Neural progenitor cell (in vitro differentiated cells): ENCODE measurements at regions not wholly inside any gene's neighbourhood (a gene's known extent, or its start where the extent isn't known, plus 50 kb on each side); places are given as distances from the start of the nearest gene placed in this dataset.

Source experiments
- DNase-seq: peaks from one replicate; pipeline ENCODE4 v3.0.0-alpha.2; 2016; ENCODE audit warnings: low spot score
- H2AFZ ChIP-seq: fragments of 200-600 bp; sonication (generic); replicated peaks from 2 replicates; pipeline ENCODE4 v1.6.1; 2016; ENCODE audit warnings: antibody characterized with exemption
- H3F3A ChIP-seq: fragments of 200-600 bp; sonication (generic); 2 replicates; pipeline ENCODE4 v1.6.1; 2016; ENCODE audit warnings: antibody characterized with exemption, low read depth
- H3K27ac ChIP-seq: fragments of 200-600 bp; sonication (generic); 2 replicates; pipeline ENCODE4 v1.5.1; 2016; ENCODE audit warnings: mild to moderate bottlenecking
- H3K27me3 ChIP-seq: fragments of 200-600 bp; sonication (generic); 2 replicates; pipeline ENCODE4 v1.6.1; 2016; ENCODE audit warnings: mild to moderate bottlenecking, moderate library complexity
- H3K36me3 ChIP-seq: fragments of 200-600 bp; sonication (generic); 2 replicates; pipeline ENCODE4 v1.5.1; 2016
- H3K4me1 ChIP-seq: fragments of 200-600 bp; sonication (generic); 2 replicates; pipeline ENCODE4 v1.6.1; 2016; ENCODE audit warnings: mixed run types
- H3K4me2 ChIP-seq: fragments of 200-600 bp; sonication (generic); 2 replicates; pipeline ENCODE4 v1.6.1; 2016
- H3K4me3 ChIP-seq: fragments of 200-600 bp; sonication (generic); 2 replicates; pipeline ENCODE4 v1.5.1; 2016
- H3K79me2 ChIP-seq: fragments of 200-600 bp; sonication (generic); 2 replicates; pipeline ENCODE4 v1.6.1; 2016; ENCODE audit warnings: low read depth
- H3K9ac ChIP-seq: fragments of 200-600 bp; sonication (generic); 2 replicates; pipeline ENCODE4 v1.6.1; 2016
- H3K9me3 ChIP-seq: fragments of 200-600 bp; sonication (generic); 2 replicates; pipeline ENCODE4 v1.5.1; 2016; ENCODE audit warnings: low read depth
- H4K20me1 ChIP-seq: fragments of 200-600 bp; sonication (generic); 2 replicates; pipeline ENCODE4 v1.6.1; 2016; ENCODE audit warnings: low read depth
- H3K27ac Mint-ChIP-seq: 3 replicates; pipeline ENCODE4 v1.8.0; 2021; ENCODE audit warnings: mixed read lengths
- H3K27me3 Mint-ChIP-seq: 2 replicates; pipeline ENCODE4 v1.8.0; 2022; ENCODE audit warnings: low read depth, mild to moderate bottlenecking, inconsistent platforms, moderate library complexity, mixed read lengths; ENCODE audit not compliant: insufficient read depth
- H3K36me3 Mint-ChIP-seq: 3 replicates; pipeline ENCODE4 v1.8.0; 2021; ENCODE audit warnings: mixed read lengths
- H3K4me1 Mint-ChIP-seq: 3 replicates; pipeline ENCODE4 v1.8.0; 2021; ENCODE audit warnings: mixed read lengths
- H3K4me3 Mint-ChIP-seq: 3 replicates; pipeline ENCODE4 v1.8.0; 2021; ENCODE audit warnings: mild to moderate bottlenecking, moderate library complexity, mixed read lengths
- H3K9me3 Mint-ChIP-seq: 3 replicates; pipeline ENCODE4 v1.8.0; 2020; ENCODE audit warnings: mixed read lengths
- EZH2 ChIP-seq: fragments of 200-600 bp; sonication (generic); IDR thresholded peaks from 2 replicates; pipeline ENCODE4 v1.6.1; 2017; ENCODE audit warnings: antibody characterized with exemption, mild to moderate bottlenecking, moderate library complexity
- EZH2phosphoT487 ChIP-seq: fragments of 200-600 bp; sonication (generic); IDR thresholded peaks from 2 replicates; pipeline ENCODE4 v1.6.1; 2017; ENCODE audit warnings: antibody characterized with exemption
- TF ChIP-seq, protein P1 (sequence below): fragments of 200-600 bp; sonication (generic); IDR thresholded peaks from 2 replicates; pipeline ENCODE4 v1.5.1; 2017; ENCODE audit warnings: antibody characterized with exemption, mild to moderate bottlenecking

DNA sequence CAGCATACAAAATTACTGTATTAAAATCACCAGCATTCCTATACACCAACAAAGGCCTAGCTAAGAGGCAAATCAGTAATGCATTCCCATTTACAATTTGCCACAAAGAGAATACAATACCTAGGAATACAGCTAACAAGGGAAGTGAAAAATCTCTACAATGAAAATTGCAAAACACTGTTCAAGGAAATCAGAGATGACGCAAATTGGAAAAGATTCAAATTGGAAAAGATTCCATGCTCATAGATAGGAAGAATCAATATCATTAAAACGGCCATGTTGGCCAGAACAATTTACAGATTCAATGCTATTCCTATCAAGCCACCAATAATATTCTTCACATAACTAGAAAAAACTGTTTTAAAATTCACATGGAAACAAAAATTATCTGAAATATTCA is 123.0 kb upstream of the ANO5 start:
- Histone ChIP-seq H3K4me3 (no peak overlapping the region), H4K20me1 (no peaks in the 10 kb centered on the region), H3K9ac (no peak overlapping the region), H3K36me3 (no peaks in the 10 kb centered on the region), H3K27ac (no peak overlapping the region), H2AFZ (no peak overlapping the region), H3F3A (no peaks in the 10 kb centered on the region), H3K4me2 (no peak overlapping the region), H3K79me2 (no peaks in the 10 kb centered on the region), H3K4me1 (no peaks in the 10 kb centered on the region), H3K27me3 (no peaks in the 10 kb centered on the region), H3K9me3 (no peaks in the 10 kb centered on the region)
- no peak for DNase-seq
- H3K27me3 Mint-ChIP-seq = peaks cover 2% of the 10 kb centered on the region
- no peak overlapping the region for H3K4me3 Mint-ChIP-seq
- no peak overlapping the region for H3K27ac Mint-ChIP-seq
- H3K36me3 Mint-ChIP-seq = no peaks in the 10 kb centered on the region
- no peaks in the 10 kb centered on the region for H3K4me1 Mint-ChIP-seq
- peaks cover 3% of the 10 kb centered on the region for H3K9me3 Mint-ChIP-seq
- no peak for TF ChIP-seq EZH2phosphoT487
- TF ChIP-seq EZH2 = no peak
- TF ChIP-seq, protein P1, sequence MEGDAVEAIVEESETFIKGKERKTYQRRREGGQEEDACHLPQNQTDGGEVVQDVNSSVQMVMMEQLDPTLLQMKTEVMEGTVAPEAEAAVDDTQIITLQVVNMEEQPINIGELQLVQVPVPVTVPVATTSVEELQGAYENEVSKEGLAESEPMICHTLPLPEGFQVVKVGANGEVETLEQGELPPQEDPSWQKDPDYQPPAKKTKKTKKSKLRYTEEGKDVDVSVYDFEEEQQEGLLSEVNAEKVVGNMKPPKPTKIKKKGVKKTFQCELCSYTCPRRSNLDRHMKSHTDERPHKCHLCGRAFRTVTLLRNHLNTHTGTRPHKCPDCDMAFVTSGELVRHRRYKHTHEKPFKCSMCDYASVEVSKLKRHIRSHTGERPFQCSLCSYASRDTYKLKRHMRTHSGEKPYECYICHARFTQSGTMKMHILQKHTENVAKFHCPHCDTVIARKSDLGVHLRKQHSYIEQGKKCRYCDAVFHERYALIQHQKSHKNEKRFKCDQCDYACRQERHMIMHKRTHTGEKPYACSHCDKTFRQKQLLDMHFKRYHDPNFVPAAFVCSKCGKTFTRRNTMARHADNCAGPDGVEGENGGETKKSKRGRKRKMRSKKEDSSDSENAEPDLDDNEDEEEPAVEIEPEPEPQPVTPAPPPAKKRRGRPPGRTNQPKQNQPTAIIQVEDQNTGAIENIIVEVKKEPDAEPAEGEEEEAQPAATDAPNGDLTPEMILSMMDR = no peak

DNA sequence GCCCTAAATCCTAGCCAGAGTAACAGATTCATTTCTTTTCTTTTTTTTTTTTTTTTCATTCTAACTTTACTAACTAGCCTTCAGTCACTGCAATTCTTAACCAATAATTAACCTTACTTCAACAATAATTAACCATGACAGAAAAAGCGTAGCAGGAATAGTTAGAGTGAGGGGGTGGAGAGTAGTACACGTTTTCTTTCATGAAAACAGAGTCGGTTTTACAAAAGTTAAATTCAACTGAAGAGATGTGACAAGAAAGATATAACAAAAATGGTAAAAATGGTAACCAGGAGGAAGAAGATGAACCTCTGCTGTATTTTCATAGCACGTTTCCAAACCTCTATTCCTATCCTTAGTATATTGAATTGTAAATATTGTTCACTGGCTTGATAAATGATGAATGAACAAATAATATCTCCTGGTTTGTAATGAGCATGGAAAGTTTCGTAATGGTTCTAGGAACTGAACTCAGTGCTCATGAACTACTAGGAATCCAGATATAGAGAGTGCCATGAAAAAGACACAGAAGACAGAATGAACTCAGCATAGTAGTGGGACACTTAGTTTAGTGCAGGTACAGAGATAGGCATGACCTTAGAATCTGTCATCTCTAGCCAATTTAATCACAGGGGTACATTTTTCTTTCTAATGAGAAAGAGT is 116.5 kb upstream of the ANO5 start:
- no peak overlapping the region for H3K4me3 ChIP-seq
- H3K36me3 ChIP-seq = no peaks in the 10 kb centered on the region
- DNase-seq = no peak
- H3K4me1 Mint-ChIP-seq = peaks cover 12% of the 10 kb centered on the region
- no peaks in the 10 kb centered on the region for H3K9me3 Mint-ChIP-seq
- no peaks in the 10 kb centered on the region for H3K79me2 ChIP-seq
- no peak overlapping the region for H3K9ac ChIP-seq
- H3K9me3 ChIP-seq = no peaks in the 10 kb centered on the region
- H3K27me3 Mint-ChIP-seq = no peaks in the 10 kb centered on the region
- H3K27me3 ChIP-seq = no peaks in the 10 kb centered on the region
- no peak overlapping the region for H3K27ac ChIP-seq
- no peaks in the 10 kb centered on the region for H3K4me1 ChIP-seq
- no peak overlapping the region for H3K4me3 Mint-ChIP-seq
- no peaks in the 10 kb centered on the region for H4K20me1 ChIP-seq
- no peaks in the 10 kb centered on the region for H3F3A ChIP-seq
- no peak overlapping the region for H3K4me2 ChIP-seq
- TF ChIP-seq, protein P1 = no peak
- TF ChIP-seq EZH2 = no peak
- no peak for TF ChIP-seq EZH2phosphoT487
- H3K27ac Mint-ChIP-seq = no peak overlapping the region
- no peak overlapping the region for H2AFZ ChIP-seq
- no peaks in the 10 kb centered on the region for H3K36me3 Mint-ChIP-seq

DNA sequence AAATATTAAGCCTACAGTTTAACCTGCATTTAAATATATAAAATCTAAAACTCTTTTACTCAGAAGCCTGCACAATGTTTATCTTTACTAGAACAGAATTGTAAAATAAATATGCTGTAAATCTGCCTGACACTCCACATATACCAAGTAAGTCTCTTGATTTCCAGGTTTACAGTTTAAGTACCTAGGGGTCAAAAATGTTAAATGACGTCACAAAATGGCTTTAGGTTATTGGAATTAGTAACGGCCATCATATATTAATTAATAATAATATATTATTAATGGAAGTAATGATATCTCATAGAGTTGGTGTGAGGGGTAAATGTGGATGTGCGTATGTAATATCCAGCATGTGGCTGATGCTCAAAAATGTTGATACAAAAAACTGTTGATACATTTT is 114.8 kb upstream of the ANO5 start:
- H3K4me3 Mint-ChIP-seq = no peak overlapping the region
- Histone ChIP-seq H3F3A (no peaks in the 10 kb centered on the region), H2AFZ (no peak overlapping the region), H4K20me1 (no peaks in the 10 kb centered on the region), H3K4me1 (no peaks in the 10 kb centered on the region), H3K36me3 (no peaks in the 10 kb centered on the region), H3K9ac (no peak overlapping the region), H3K4me3 (no peak overlapping the region), H3K9me3 (no peaks in the 10 kb centered on the region), H3K27ac (no peak overlapping the region), H3K4me2 (no peak overlapping the region), H3K27me3 (no peaks in the 10 kb centered on the region), H3K79me2 (no peaks in the 10 kb centered on the region)
- H3K4me1 Mint-ChIP-seq = peaks cover 12% of the 10 kb centered on the region
- no peaks in the 10 kb centered on the region for H3K9me3 Mint-ChIP-seq
- DNase-seq = no peak
- no peak overlapping the region for H3K27ac Mint-ChIP-seq
- no peaks in the 10 kb centered on the region for H3K36me3 Mint-ChIP-seq
- TF ChIP-seq, protein P1 = no peak
- no peak for TF ChIP-seq EZH2phosphoT487
- H3K27me3 Mint-ChIP-seq = no peaks in the 10 kb centered on the region
